AG04450 (cell line): ENCODE measurements at regions not wholly inside any gene's neighbourhood (a gene's known extent, or its start where the extent isn't known, plus 50 kb on each side); places are given as distances from the start of the nearest gene placed in this dataset.
"Not testable (repeated sequence)": the region's sequence is repeated elsewhere in the genome, so short reads cannot be mapped to it uniquely, and the experiment has no call there.

Source experiments
- CTCF ChIA-PET: fragments of 300-600, 350-600 bp; formaldehyde crosslinking; extraction: SDS; loops from one replicate; lab custom pipeline; 2022; ENCODE audit warnings: antibody characterized with exemption, inconsistent platforms; lab: Charles Lee
- POLR2A ChIA-PET: fragments of 350-600 bp; formaldehyde crosslinking; extraction: SDS; loops from one replicate; lab custom pipeline; 2021; ENCODE audit warnings: antibody characterized with exemption, inconsistent platforms; lab: Yijun Ruan, JAX
- DNase-seq: peaks from one replicate; pipeline ENCODE4 v3.0.0-alpha.2; 2011; ENCODE audit warnings: low read depth, low spot score
- H3K27ac ChIP-seq: one replicate; pipeline ENCODE4 v1.5.1; 2012; ENCODE audit warnings: low read depth, low read length, control low read depth
- H3K27me3 ChIP-seq: one replicate; pipeline ENCODE4 v1.6.0; 2012; ENCODE audit warnings: low read length; ENCODE audit not compliant: control insufficient read depth, insufficient read depth
- H3K4me3 ChIP-seq: 2 replicates; pipeline ENCODE4 v1.5.1; 2011; ENCODE audit warnings: mild to moderate bottlenecking, low read depth, low read length, control low read depth
- H3K9me3 ChIP-seq: 2 replicates; pipeline ENCODE4 v1.5.1; 2012; ENCODE audit warnings: low read length; ENCODE audit not compliant: control insufficient read depth, insufficient read depth
- CTCF ChIP-seq: IDR thresholded peaks from 2 replicates; pipeline ENCODE4 v1.5.1; 2011; ENCODE audit warnings: low read depth, low read length, control low read depth, inconsistent platforms

DNA sequence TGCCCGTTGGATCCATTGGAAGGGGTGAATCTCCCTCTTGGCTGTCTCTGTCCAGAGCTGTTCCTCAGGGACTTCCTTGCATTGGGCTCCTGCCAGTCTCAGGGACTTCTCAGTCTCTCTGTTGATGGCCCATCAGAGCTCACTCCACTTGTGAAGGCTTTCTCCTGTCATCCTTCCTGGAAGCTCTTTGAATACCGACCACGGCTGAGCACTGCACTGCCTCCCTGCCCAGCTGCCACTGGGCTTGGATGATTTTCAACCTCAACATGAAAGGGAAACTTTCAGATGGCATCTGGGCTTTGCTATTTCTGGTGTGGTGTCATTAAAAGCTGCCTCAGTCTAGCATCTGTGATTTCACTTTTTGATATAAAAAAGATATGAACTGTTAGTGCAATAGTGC is 66.1 kb upstream of the ANKRD10 start:
- H3K27ac ChIP-seq = no peak overlapping the region
- POLR2A ChIA-PET = no interaction called here
- no peak overlapping the region for H3K4me3 ChIP-seq
- TF ChIP-seq CTCF = no peak
- DNase-seq = no peak
- no peaks in the 10 kb centered on the region; the same call in 1 of the 2 replicates for H3K9me3 ChIP-seq
- CTCF ChIA-PET = no interaction called here
- no peaks in the 10 kb centered on the region for H3K27me3 ChIP-seq

DNA sequence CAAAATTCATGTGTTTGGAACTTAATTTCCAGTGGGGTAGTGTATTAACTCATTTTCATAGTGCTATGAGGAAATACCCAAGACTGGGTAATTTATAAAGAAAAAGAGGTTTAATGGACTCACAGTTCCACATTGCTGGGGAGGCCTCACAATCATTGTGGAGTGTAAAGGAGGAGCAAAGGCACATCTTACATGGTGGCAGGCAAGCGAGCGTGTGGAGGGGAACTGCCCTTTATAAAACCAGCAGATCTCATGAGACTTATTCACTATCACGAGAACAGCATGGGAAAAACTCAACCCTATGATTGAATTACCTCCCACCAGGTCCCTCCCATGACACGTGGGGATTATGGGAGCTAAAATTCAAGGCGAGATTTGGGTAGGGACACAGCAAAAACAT is 64.3 kb upstream of the ANKRD10 start:
- CTCF ChIA-PET, DNase-seq, H3K4me3 ChIP-seq, H3K27ac ChIP-seq, POLR2A ChIA-PET, H3K27me3 ChIP-seq, H3K9me3 ChIP-seq: not testable (repeated sequence)

DNA sequence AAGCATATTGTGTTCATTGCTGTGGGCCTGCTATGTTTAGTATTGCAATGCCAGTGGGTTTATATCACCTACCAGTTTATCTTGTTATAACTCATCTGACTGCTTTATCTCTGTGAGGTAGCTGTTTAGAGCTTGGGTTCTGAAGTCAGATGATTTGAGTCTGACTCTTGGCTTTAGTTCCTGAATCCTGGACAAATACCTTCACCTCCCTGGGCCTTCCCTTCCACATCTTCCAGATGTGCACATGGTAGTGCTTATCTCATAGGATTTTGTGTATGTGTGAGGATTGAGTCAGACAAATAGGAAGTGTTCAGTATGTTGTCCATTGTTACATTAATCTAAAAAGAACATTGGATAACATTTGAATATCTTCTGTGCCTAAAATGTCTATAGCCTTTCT is 63.5 kb upstream of the ANKRD10 start:
- CTCF ChIA-PET = no interaction called here
- DNase-seq = no peak

DNA sequence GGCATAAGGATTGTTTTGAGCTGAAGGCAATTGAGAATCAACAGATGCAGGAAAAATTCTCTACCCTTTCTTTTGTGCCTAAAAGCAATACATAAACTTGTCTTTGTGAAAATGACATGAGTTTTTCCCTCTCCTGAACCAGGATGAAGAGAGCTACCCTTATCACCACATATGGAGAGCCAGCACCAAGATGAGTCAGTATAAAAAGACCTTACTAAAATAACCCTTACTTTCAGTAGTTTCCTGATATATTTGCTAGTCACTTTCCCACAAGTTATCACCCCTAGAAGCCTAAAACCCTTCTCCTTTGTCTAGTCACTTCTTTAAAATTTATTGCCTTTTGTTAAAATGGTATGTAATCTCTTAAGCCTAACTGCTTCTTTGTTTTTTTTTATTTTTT is 61.9 kb upstream of the ANKRD10 start:
- no peak for DNase-seq
- H3K9me3 ChIP-seq = peaks cover 4% of the 10 kb centered on the region; the same call in 1 of the 2 replicates
- ChIA-PET POLR2A (no interaction called here), CTCF (interaction anchor here (1.6 kb wide), 1 partner anchor 61 kb away, joined by 4 read pairs; no protein-coding TSS in a partner anchor)
- H3K27ac ChIP-seq = no peak overlapping the region
- no peaks in the 10 kb centered on the region for H3K27me3 ChIP-seq
- H3K4me3 ChIP-seq = no peak overlapping the region
- TF ChIP-seq CTCF = no peak

More for the DNA sequence above, 63.5 kb upstream of the ANKRD10 start:
- H3K9me3 ChIP-seq = no peaks in the 10 kb centered on the region; the same call in 1 of the 2 replicates
- no peak overlapping the region for H3K27ac ChIP-seq
- no peak overlapping the region for H3K4me3 ChIP-seq
- TF ChIP-seq CTCF = no peak
- POLR2A ChIA-PET = no interaction called here
- H3K27me3 ChIP-seq = no peaks in the 10 kb centered on the region

- H3K9me3 ChIP-seq = peaks cover 4% of the 10 kb centered on the region; the same call in 1 of the 2 replicates
- no peak overlapping the region for H3K4me3 ChIP-seq
- no peak for TF ChIP-seq CTCF
- ChIA-PET POLR2A (no interaction called here), CTCF (no interaction called here)
- DNase-seq = no peak
- no peak overlapping the region for H3K27ac ChIP-seq
- no peaks in the 10 kb centered on the region for H3K27me3 ChIP-seq
These were observed 58.3 kb upstream of the ANKRD10 start for GRCh38 chr13:110973007-110973700.
